ENCODE measurements at regions not wholly inside any gene's neighbourhood (a gene's known extent, or its start where the extent isn't known, plus 50 kb on each side); places are given as distances from the start of the nearest gene placed in this dataset.
"Not testable (repeated sequence)": the region's sequence is repeated elsewhere in the genome, so short reads cannot be mapped to it uniquely, and the experiment has no call there.

DNA sequence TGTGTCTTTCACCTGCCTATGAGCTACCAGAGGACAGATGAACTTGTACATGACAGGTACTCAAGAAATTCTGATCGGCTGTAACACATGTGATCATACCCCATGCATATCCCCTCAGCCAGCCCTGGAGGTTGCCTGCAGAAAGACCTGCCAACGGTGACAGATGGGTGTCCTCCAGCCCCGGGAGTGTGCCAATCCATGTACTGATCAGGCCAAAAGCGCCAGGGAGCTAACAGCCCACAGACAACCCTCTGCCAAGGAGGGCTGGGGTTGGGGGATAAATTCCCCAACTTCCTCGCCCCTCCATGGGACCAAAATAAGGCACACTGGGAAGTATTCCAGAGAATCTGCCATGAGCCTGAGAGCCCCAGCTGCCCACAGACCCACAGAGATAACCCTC lies 189.4 kb downstream of the CCT6B start:
- DNase-seq: no peak

DNA sequence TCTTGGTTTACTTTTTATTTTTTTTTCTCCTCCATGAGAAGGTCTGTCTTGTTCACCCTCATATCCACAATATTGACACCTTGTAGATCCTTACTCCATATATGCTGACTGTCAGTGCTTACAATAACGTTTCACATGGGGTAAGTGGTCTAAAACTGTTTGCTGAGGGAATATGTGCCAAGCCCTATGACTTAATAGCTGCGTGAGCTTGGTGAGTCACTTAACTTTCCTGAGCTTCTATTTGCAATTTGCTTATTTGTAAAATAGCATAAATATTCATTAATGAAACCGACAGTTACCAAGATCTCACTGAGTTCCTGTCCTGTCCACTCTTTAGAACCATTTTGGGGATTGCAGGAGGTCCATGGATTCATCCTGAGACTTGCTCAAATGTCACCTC lies 190.7 kb downstream of the CCT6B start:
- DNase-seq: no peak

DNA sequence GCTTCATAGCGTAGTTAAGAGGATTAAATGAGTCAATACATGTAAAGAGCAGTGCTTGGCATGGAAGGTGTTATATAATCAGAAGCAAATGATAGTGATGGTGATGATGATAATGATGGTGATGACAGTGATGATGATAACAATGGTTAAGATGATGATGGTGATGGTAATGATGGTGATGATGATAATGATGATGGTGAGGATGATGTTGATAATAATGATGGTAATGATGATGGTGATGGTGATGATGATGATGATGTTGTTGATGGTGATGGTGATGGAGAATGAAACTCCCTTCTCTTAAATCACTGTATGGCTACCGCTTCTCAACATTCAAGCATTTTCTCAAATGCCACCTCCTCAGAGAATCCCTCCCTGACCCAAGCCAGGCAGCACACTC lies 190.5 kb downstream of the TMEM132E start:
- no peak for DNase-seq

GRCh38 chr17:34769049-34769448 lies 189.7 kb downstream of the TMEM132E start:
- no peak for DNase-seq

DNA sequence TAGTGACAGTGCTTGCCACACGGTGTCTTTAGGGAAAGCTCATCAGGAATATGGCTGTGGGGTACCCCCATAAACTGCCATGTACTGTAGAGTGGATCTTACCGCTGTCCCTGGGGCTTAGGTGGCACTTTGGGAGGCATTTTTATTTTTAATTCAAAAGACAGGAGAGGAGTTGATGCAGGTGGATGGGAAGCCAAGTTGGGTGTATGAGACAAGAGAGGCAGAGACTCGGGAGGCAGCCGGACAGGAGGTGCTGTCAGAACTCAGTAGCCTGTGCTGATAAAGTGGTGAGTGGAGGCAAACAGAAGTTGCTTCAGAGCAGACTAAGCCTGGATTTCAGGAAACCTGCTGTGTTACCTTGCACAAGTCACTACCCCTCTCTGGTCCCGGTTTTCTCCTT lies 185.9 kb downstream of the TMEM132E start:
- DNase-seq: no peak

GRCh38 chr17:34764716-34765115 lies 185.3 kb downstream of the TMEM132E start:
- no peak for DNase-seq

- no peak for DNase-seq
Measured at GRCh38 chr17:34763728-34764665, 184.6 kb downstream of the TMEM132E start.

DNA sequence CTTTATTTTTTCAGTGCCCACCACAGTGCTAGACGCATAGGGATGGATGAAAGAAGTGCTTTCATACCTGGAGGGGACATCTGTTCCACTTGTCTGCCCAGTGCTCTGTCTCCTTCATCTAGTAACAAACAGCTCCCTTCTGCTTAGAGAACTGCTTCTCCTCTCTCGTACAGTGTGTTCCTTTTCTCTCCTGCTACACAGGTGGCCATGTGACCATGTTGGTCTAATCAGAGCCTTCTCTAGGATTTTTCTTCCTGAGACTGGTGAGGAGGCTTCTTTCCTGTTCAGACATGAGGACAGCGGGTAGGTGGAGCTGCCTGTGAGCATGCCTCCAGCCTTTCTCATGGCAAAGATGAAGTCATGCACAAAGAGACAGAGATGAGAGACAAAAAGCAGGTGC lies 182.7 kb downstream of the TMEM132E start:
- no peak for DNase-seq

- no peak for DNase-seq
Measured at GRCh38 chr17:34761646-34762045, 182.3 kb downstream of the TMEM132E start.

GRCh38 chr17:34760931-34761495 lies 181.6 kb downstream of the TMEM132E start:
- no peak for DNase-seq

DNA sequence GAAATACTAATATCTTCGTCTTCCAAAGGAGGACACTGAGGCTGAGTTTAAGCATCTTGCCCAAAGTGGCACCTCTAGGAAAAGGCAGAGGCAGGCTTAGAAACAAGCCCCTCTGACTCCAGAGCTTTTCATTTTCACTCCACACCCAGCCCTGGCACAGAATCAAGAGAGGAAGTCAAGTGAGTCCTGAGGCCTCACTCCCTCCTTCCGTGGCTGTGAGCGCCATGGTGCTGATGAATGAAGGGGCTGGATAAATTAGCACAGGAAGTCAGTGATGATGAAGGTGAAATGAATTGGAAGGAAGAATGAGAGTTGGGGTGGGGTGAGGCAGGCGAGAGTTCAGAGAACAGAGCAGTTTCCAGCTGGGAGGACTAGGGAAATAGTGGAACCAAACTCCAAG lies 179.3 kb downstream of the TMEM132E start:
- no peak for DNase-seq

GRCh38 chr17:34758316-34758715 lies 178.9 kb downstream of the TMEM132E start:
- DNase-seq: no peak

- DNase-seq: no peak
Measured at GRCh38 chr17:34757611-34758010, 178.2 kb downstream of the TMEM132E start.

- no peak for DNase-seq
Measured at GRCh38 chr17:34757106-34757505, 177.7 kb downstream of the TMEM132E start.

DNA sequence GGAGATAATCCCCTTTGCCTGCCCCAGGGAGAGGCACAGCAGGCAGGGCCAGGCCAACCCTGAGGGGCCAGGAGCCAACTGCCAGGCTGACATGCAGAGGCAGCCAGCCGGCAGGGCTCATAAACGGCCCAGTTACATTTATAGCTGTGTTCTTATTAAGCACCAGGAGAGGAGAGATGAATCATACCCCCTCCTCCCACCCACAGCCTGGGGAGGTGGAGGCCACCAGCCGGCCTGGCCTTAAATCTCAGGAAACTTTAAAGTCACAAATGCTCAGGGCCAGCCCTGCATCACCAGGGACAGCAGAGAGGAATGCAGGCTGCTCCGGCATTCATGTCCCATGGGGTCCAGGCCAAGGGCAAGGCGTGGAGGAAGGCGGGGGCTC lies 177.2 kb downstream of the TMEM132E start:
- DNase-seq: no peak

- no peak for DNase-seq
Measured at GRCh38 chr17:34755981-34756636, 176.7 kb downstream of the TMEM132E start.

GRCh38 chr17:34755371-34755770 lies 176.0 kb downstream of the TMEM132E start:
- DNase-seq: no peak

DNA sequence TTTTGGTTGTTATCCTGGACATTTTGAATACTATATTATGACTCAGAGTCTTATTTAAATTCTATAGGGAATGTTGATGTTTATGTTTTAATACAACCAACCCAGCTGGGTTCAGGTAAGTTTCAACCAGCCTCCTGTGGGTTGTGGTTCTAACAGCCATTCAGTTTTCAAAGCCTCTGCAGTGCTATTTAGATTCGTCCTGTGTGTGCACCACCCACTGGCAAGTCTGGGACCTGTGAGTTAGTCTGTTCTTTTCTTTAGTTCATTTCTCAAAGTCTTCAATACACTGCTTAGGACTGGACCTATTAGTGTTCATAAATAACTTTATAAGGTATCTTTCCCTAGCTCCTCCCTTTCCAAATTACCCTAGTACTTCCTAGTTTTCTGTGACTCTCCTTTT lies 170.6 kb downstream of the TMEM132E start:
- no peak for DNase-seq

- no peak for DNase-seq
Measured at GRCh38 chr17:34741967-34742366, 162.6 kb downstream of the TMEM132E start.

DNA sequence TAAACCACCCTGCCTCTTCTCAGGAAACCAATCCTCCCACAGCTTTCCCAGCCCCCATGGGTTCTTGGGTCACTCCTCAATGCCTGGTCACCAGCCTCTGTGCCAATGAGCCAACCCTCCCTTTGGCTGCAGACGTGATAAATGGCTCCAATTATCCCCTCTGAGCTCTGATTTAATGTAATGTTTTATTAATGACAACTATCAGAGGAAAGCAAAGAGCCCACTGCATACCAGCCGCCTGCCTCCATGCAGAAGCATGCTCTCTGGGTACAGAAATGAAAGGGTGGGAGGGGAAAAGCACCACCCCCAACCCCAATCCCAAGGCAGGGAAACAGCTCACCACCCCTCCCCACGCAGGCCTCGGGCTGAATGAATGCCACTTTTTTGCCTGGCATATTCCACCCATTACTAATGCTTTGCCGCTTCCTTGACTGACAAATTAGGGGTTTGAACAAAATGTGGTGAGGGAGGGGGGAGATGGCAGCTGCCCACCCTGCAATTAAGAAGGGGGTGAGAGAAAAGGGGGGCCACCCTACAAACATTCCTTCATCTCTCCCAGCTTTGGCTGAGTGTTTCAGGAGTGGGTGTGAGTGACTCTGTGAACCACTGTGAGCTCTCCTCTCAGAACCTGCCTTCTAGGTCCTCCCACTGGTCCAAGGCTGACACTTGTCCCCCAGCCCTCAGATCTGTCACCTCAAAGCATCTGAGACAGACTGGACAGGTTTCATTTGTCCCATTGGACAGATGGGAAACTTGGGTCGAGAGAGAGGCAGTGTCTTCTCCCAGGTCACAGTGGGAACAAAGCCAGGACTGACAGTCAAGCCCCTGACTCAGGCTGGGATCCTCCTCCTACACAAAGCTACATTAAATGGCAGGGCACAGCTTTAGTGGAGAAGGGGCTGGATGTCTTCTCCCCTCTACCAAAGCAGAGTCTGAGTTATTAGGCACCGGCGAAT lies 161.5 kb downstream of the TMEM132E start:
- no peak for DNase-seq

DNA sequence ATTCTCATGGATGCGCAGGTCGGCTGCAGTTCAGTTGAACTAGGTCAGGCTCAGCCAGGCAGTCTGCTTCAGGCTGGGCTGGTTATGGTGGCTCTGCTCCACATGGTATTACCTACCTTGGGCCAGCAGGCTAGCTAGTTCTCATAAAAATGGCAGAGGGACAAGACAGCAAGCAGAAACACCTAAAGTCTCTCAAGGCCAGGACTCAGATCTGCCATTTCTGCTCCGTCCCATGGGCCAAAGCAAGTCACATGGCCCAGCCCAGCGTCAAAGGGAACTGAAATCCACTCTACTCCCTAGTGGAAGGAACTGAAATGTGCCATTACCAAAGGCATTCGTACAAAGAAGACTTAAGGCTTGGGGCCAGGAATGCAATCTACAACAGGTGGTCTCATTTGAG lies 160.0 kb downstream of the TMEM132E start:
- no peak for DNase-seq

DNA sequence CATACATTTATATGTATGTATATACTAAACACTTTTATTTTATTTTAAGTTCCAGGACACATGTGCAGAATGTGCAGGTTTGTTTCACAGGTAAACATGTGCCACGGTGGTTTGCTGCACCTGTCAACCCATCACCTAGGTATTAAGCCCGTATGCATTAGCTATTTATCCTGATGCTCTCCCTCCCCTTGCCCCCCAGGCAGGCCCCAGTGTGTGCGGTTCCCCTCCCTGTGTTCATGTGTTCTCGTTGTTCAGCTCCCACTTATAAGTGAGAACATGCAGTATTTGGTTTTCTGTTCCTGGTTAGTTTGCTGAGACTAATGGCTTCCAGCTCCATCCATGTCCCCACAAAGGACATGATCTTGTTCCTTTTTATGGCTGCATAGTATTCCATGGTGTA lies 158.3 kb downstream of the TMEM132E start:
- not testable (repeated sequence) for DNase-seq

DNA sequence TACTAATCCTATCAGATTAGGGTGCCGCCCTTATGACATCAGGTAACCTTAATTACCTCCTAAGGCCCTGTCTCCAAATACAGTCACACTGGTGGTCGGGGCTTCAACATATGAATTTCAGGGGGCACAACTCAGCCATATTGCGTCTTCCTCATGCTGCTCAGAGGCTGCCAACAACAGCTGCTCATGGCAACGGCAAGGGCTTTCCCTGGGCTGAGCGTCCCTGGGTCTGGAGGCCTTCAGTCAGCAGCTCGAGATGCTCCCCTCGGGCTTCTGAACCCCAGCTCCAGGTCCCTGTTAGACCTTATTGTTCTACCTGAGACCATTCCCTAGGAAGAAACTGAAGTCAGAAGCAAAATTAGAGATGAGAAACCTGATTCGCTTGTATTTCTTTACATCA lies 157.2 kb downstream of the TMEM132E start:
- no peak for DNase-seq

All from CD4-positive, alpha-beta T cell treated with Interleukin-17A for 4 hours (primary cell).